ENCODE measurements at regions not wholly inside any gene's neighbourhood (a gene's known extent, or its start where the extent isn't known, plus 50 kb on each side); places are given as distances from the start of the nearest gene placed in this dataset.
A peak's percentile ranks its signal among the peaks of the same experiment; 100 is the strongest.

DNA sequence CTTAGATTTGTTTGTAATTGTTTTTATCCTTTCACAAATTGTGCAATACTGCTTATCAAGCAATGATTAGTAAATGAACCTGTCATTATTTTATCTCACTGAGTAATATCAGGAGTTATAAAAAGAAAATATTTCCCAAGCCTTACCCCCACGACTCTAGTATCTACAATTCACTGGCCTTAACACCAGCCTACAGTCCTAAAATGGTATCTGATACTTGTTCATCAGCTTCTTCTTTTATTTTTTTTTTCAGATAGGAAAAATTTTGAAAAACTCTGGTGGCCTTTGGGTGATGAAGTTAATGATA lies 160.8 kb upstream of the FOXA2 start:
- Mint-ChIP-seq H3K27ac (ENCODE audit: unreplicated experiment) (no peak overlapping the region), H3K27me3 (ENCODE audit: unreplicated experiment) (no peaks in the 10 kb centered on the region), H3K4me3 (ENCODE audit: unreplicated experiment) (no peak overlapping the region), H3K9me3 (ENCODE audit: unreplicated experiment) (no peaks in the 10 kb centered on the region), H3K36me3 (ENCODE audit: unreplicated experiment) (no peaks in the 10 kb centered on the region), H3K4me1 (ENCODE audit: unreplicated experiment) (peaks cover 24% of the 10 kb centered on the region)
- TF ChIP-seq, protein P1, sequence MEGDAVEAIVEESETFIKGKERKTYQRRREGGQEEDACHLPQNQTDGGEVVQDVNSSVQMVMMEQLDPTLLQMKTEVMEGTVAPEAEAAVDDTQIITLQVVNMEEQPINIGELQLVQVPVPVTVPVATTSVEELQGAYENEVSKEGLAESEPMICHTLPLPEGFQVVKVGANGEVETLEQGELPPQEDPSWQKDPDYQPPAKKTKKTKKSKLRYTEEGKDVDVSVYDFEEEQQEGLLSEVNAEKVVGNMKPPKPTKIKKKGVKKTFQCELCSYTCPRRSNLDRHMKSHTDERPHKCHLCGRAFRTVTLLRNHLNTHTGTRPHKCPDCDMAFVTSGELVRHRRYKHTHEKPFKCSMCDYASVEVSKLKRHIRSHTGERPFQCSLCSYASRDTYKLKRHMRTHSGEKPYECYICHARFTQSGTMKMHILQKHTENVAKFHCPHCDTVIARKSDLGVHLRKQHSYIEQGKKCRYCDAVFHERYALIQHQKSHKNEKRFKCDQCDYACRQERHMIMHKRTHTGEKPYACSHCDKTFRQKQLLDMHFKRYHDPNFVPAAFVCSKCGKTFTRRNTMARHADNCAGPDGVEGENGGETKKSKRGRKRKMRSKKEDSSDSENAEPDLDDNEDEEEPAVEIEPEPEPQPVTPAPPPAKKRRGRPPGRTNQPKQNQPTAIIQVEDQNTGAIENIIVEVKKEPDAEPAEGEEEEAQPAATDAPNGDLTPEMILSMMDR (IDR thresholded peaks at IDR 0.05): no peak
- DNase-seq (ENCODE audit: extremely low spot score, unreplicated experiment): no peak

DNA sequence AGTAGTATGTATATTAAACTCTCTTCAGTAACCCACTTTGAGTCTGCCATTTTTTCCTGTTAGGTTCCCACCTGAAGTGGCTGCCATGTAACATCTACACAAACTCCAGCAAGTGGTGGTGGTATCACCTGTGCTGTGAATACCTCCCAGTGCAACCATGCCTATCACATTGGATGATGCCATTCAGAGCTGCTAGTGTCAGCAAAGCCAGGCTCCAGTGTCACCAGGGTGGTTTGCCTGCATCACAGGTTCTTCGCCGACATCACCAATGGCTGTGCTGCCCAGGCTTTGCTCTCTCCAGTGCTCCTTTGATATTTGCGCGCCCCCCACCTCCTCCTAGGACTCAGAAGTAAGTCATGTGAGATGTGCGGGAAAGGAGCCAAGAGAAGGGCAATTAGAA lies 162.6 kb upstream of the FOXA2 start:
- Mint-ChIP-seq H3K36me3 (ENCODE audit: unreplicated experiment) (no peaks in the 10 kb centered on the region), H3K4me3 (ENCODE audit: unreplicated experiment) (no peak overlapping the region), H3K9me3 (ENCODE audit: unreplicated experiment) (no peaks in the 10 kb centered on the region), H3K4me1 (ENCODE audit: unreplicated experiment) (peaks cover 42% of the 10 kb centered on the region), H3K27ac (ENCODE audit: unreplicated experiment) (no peak overlapping the region), H3K27me3 (ENCODE audit: unreplicated experiment) (no peaks in the 10 kb centered on the region)
- DNase-seq (ENCODE audit: extremely low spot score, unreplicated experiment): no peak
- TF ChIP-seq, protein P1 (IDR thresholded peaks at IDR 0.05): no peak

DNA sequence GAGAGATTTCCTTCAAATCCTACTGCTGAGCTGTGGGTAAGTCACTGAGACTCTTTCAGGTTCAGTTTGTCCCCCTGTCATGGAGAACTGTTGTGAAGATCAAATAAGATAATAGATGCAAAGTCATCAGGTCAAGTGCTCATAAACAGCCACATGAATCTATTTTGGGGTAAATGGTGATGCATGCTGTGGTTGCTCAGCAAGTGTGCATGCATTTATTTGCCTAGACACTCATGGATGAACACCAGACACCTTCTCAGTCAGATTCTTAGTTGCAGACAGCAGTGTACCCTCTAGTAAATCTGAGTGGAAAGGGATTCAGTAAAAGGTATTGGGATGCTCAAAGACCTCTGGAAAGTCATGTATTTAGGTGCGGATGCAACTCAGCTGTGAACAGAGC lies 168.0 kb upstream of the FOXA2 start:
- Mint-ChIP-seq H3K36me3 (ENCODE audit: unreplicated experiment) (no peaks in the 10 kb centered on the region), H3K27ac (ENCODE audit: unreplicated experiment) (peak overlapping the region; percentile 88), H3K27me3 (ENCODE audit: unreplicated experiment) (no peaks in the 10 kb centered on the region), H3K4me1 (ENCODE audit: unreplicated experiment) (peaks cover 63% of the 10 kb centered on the region), H3K4me3 (ENCODE audit: unreplicated experiment) (no peak overlapping the region), H3K9me3 (ENCODE audit: unreplicated experiment) (no peaks in the 10 kb centered on the region)
- TF ChIP-seq, protein P1 (IDR thresholded peaks at IDR 0.05): no peak
- no peak for DNase-seq (ENCODE audit: extremely low spot score, unreplicated experiment)

DNA sequence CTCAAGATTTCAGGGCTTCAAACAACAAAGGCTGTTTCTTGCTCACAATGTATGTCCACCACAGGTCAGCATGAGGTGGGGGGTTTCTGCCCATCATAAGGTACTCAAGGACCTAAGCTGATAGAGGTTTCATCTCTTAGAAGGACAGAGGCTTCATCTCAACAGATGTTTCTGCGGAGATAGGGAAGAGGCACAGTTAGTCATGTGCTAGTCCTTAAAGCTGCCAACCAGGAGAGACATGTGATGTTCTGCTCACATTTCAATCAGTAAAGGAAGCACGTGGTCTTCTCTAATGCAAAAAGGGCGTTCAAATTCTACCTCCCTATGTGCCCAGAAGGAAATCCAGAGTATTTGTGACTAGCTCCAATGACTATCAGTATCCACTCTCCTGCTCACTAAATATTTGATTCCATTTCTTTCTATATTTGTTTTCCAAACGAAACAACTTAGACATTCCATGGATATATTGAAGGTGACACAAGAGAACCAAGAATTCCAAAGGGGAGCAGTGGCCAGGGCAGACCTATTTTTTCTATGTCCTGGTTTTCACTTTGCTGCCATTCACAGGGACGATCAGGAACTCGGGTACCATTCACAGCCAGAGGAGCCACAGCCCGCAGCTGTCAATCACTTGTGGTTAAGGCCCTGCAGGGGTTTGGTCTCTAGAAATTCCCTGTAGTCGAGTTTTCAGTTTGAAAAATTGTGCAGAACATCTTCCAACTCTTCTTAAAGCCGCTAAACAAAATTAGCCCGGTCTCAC lies 173.2 kb upstream of the FOXA2 start:
- no peaks in the 10 kb centered on the region for H3K9me3 Mint-ChIP-seq (ENCODE audit: unreplicated experiment)
- H3K4me3 Mint-ChIP-seq (ENCODE audit: unreplicated experiment): no peak overlapping the region
- H3K4me1 Mint-ChIP-seq (ENCODE audit: unreplicated experiment): peaks cover 61% of the 10 kb centered on the region
- peak overlapping the region; percentile 84 for H3K27ac Mint-ChIP-seq (ENCODE audit: unreplicated experiment)
- DNase-seq (ENCODE audit: extremely low spot score, unreplicated experiment): no peak
- H3K36me3 Mint-ChIP-seq (ENCODE audit: unreplicated experiment): no peaks in the 10 kb centered on the region
- no peaks in the 10 kb centered on the region for H3K27me3 Mint-ChIP-seq (ENCODE audit: unreplicated experiment)
- TF ChIP-seq, protein P1 (IDR thresholded peaks at IDR 0.05): no peak

DNA sequence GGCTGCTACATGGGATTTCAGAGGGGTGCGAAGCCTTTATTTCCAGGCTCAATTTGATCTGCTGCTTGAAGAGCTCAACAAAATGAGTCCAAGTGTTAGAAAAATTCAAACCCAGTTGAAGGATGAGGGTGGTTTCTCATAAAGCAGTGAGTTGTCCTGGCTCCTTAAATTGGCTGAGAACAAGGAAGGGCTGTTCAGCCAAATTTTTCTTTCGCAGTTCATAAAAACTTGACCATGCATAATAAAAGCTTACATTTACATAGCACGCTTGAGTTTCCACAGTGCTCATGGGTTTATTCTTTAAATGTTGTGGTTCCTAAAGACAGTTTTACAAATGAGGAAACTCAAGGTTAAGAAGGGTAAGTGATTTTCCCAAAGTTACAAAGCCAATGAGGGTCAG lies 174.4 kb upstream of the FOXA2 start:
- TF ChIP-seq, protein P1 (IDR thresholded peaks at IDR 0.05): no peak
- H3K9me3 Mint-ChIP-seq (ENCODE audit: unreplicated experiment): no peaks in the 10 kb centered on the region
- peaks cover 63% of the 10 kb centered on the region for H3K4me1 Mint-ChIP-seq (ENCODE audit: unreplicated experiment)
- no peaks in the 10 kb centered on the region for H3K36me3 Mint-ChIP-seq (ENCODE audit: unreplicated experiment)
- H3K27ac Mint-ChIP-seq (ENCODE audit: unreplicated experiment): peak overlapping the region; percentile 84
- DNase-seq (ENCODE audit: extremely low spot score, unreplicated experiment): no peak
- no peaks in the 10 kb centered on the region for H3K27me3 Mint-ChIP-seq (ENCODE audit: unreplicated experiment)
- no peak overlapping the region for H3K4me3 Mint-ChIP-seq (ENCODE audit: unreplicated experiment)
